ENCODE measurements at regions not wholly inside any gene's neighbourhood (a gene's known extent, or its start where the extent isn't known, plus 50 kb on each side); places are given as distances from the start of the nearest gene placed in this dataset.

GRCh38 chr16:79379095-79379494, 221.4 kb downstream of the MAF start:
- TF ChIP-seq CTCF (IDR thresholded peaks at IDR 0.05; ENCODE audit: insufficient read depth, low read depth, low read length): no peak
- TF ChIP-seq EZH2 (IDR thresholded peaks at IDR 0.05; ENCODE audit: insufficient read depth, low read length): no peak
